SK-N-SH treated with all-trans-retinoic acid at 6 μM for 48 hours (cell line): ENCODE measurements at regions not wholly inside any gene's neighbourhood (a gene's known extent, or its start where the extent isn't known, plus 50 kb on each side); places are given as distances from the start of the nearest gene placed in this dataset.
"Not testable (repeated sequence)": the region's sequence is repeated elsewhere in the genome, so short reads cannot be mapped to it uniquely, and the experiment has no call there.

Source experiments
- ARNTL ChIP-seq: fragments of 450-650 bp; formaldehyde crosslinking; IDR thresholded peaks from 2 replicates; pipeline ENCODE4 v1.5.0; 2020; ENCODE audit warnings: low read depth, mild to moderate bottlenecking, moderate library complexity, borderline replicate concordance
- CREB5 ChIP-seq: fragments of 250-450 bp; sonication (Bioruptor Pico); IDR thresholded peaks from 2 replicates; pipeline ENCODE4 v1.5.1; 2020; ENCODE audit warnings: low read depth, mild to moderate bottlenecking, moderate library complexity
- ESRRG ChIP-seq: fragments of 250-450 bp; sonication (Bioruptor Pico); IDR thresholded peaks from 2 replicates; pipeline ENCODE4 v1.6.1; 2021; ENCODE audit warnings: mild to moderate bottlenecking
- ISL1 ChIP-seq: fragments of 250-450 bp; sonication (Bioruptor Pico); IDR thresholded peaks from 2 replicates; pipeline ENCODE4 v2.1.2; 2022; ENCODE audit warnings: mild to moderate bottlenecking, moderate library complexity
- OSR1 ChIP-seq: fragments of 250-450 bp; sonication (Bioruptor Pico); IDR thresholded peaks from 2 replicates; pipeline ENCODE4 v1.8.0; 2022; ENCODE audit warnings: moderate library complexity, mild to moderate bottlenecking, inconsistent platforms
- PATZ1 ChIP-seq: fragments of 250-450 bp; sonication (Bioruptor Pico); IDR thresholded peaks from 2 replicates; pipeline ENCODE4 v1.8.0; 2020; ENCODE audit warnings: mild to moderate bottlenecking, moderate library complexity, borderline replicate concordance
- POU6F1 ChIP-seq: fragments of 250-450 bp; sonication (Bioruptor Pico); IDR thresholded peaks from 2 replicates; pipeline ENCODE4 v1.8.0; 2021; ENCODE audit warnings: low read depth, mild to moderate bottlenecking, moderate library complexity, borderline replicate concordance
- RARB ChIP-seq: fragments of 250-450 bp; sonication (Bioruptor Pico); IDR thresholded peaks from 2 replicates; pipeline ENCODE4 v1.8.0; 2021; ENCODE audit warnings: mild to moderate bottlenecking, moderate library complexity
- ZC3H10 ChIP-seq: fragments of 250-450 bp; sonication (Bioruptor Pico); IDR thresholded peaks from 2 replicates; pipeline ENCODE4 v1.5.1; 2021; ENCODE audit warnings: mild to moderate bottlenecking, moderate library complexity
- ZFP30 ChIP-seq: fragments of 450-650 bp; formaldehyde crosslinking; IDR thresholded peaks from 2 replicates; pipeline ENCODE4 v1.5.0; 2022; ENCODE audit warnings: mild to moderate bottlenecking, moderate library complexity
- ZNF8 ChIP-seq: fragments of 450-650 bp; formaldehyde crosslinking; IDR thresholded peaks from 2 replicates; pipeline ENCODE4 v1.5.0; 2020; ENCODE audit warnings: mild to moderate bottlenecking, moderate library complexity
- TF ChIP-seq, protein P1 (sequence below): fragments of 250-450 bp; sonication (Bioruptor Pico); IDR thresholded peaks from 2 replicates; pipeline ENCODE4 v1.5.1; 2021; ENCODE audit warnings: mild to moderate bottlenecking, moderate library complexity

DNA sequence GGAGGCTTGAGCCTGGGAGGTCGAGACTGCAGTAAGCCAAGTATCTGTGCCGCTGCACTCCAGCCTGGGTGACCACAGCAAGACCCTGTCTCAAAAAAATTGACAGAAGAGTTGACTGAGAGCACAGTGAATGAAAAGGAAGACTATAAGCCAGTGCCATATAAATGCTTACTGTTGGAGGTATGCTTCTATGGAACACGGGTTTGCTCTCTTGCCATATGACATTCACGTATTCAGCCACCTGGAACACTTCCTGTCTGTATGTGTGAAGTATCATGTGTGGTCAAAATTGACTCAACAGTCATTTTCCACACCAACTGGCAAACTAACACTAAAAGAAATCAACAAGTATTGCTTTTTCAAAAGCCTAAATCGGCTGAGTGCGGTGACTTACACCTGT, 71.1 kb upstream of the SPN start:
- TF ChIP-seq ARNTL (CRISPR knock-in tag); ZC3H10 (CRISPR knock-in tag); ESRRG (CRISPR knock-in tag); CREB5 (CRISPR knock-in tag); ZFP30 (CRISPR knock-in tag); OSR1 (CRISPR knock-in tag); POU6F1 (CRISPR knock-in tag); RARB; ISL1 (CRISPR knock-in tag); PATZ1 (CRISPR knock-in tag); ZNF8 (CRISPR knock-in tag): not testable (repeated sequence)
- TF ChIP-seq, protein P1, sequence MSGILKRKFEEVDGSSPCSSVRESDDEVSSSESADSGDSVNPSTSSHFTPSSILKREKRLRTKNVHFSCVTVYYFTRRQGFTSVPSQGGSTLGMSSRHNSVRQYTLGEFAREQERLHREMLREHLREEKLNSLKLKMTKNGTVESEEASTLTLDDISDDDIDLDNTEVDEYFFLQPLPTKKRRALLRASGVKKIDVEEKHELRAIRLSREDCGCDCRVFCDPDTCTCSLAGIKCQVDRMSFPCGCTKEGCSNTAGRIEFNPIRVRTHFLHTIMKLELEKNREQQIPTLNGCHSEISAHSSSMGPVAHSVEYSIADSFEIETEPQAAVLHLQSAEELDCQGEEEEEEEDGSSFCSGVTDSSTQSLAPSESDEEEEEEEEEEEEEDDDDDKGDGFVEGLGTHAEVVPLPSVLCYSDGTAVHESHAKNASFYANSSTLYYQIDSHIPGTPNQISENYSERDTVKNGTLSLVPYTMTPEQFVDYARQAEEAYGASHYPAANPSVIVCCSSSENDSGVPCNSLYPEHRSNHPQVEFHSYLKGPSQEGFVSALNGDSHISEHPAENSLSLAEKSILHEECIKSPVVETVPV = not testable (repeated sequence)
